Neutrophil (primary cell): ENCODE measurements at regions not wholly inside any gene's neighbourhood (a gene's known extent, or its start where the extent isn't known, plus 50 kb on each side); places are given as distances from the start of the nearest gene placed in this dataset.

Experiments
- H3K27ac ChIP-seq: fragments of 200-600 bp; sonication (generic); 2 replicates; pipeline ENCODE4 v1.5.1; 2016; ENCODE audit warnings: mild to moderate bottlenecking, moderate library complexity
- H3K27me3 ChIP-seq: fragments of 200-600 bp; sonication (generic); 2 replicates; pipeline ENCODE4 v1.6.0; 2016; ENCODE audit warnings: mild to moderate bottlenecking
- H3K36me3 ChIP-seq: fragments of 200-600 bp; sonication (generic); 2 replicates; pipeline ENCODE4 v1.5.1; 2017
- H3K4me1 ChIP-seq, 2 experiments: fragments of 200-600 bp in 1 of 2; sonication (generic) in 1 of 2; 1 replicate in 1 of 2; 2 replicates in 1 of 2; pipeline versions ENCODE4 v1.5.1 to v1.6.1; 2013 to 2016; ENCODE audit warnings: low read depth in 1 of 2, low read length in 1 of 2, mild to moderate bottlenecking in 1 of 2, moderate library complexity in 1 of 2; ENCODE audit not compliant: control insufficient read depth in 1 of 2, insufficient read depth in 1 of 2
- H3K4me3 ChIP-seq, 2 experiments: fragments of 200-600 bp in 1 of 2; sonication (generic) in 1 of 2; 1 replicate in 1 of 2; 2 replicates in 1 of 2; pipeline ENCODE4 v1.5.1; 2013 to 2016; ENCODE audit warnings: low read depth in 1 of 2, low read length in 1 of 2, mild to moderate bottlenecking in 1 of 2, moderate library complexity in 1 of 2
- H3K9me3 ChIP-seq: fragments of 200-600 bp; sonication (generic); 2 replicates; pipeline ENCODE4 v1.5.1; 2016
- CTCF ChIP-seq: fragments of 200-600 bp; sonication (generic); IDR thresholded peaks from 2 replicates; pipeline ENCODE4 v1.5.1; 2016; ENCODE audit warnings: antibody characterized with exemption

GRCh38 chr5:166200532-166200931, 2090.9 kb upstream of the WWC1 start:
- H3K4me1 ChIP-seq, result no peaks in the 10 kb centered on the region

DNA sequence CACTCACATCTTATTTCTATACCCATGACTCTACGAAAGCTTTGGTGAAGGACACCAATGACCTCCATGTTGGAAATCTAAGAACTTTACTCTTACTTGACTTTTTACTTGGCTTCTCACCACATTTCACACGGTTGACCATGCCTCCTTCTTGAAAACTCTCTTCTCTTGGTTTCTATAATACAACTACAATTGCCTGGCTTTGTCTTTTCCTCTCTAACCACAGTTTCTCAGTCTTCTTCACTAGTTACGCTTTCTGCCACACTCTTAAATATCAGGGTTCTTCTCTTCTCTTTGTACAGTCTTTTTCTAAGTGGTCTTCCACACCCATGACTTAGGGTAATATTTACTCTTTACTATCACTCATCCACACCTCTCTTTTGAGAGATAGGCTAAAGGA, 2079.8 kb upstream of the WWC1 start:
- Histone ChIP-seq H3K27me3 (no peaks in the 10 kb centered on the region), H3K36me3 (no peaks in the 10 kb centered on the region), H3K4me3 (no peak overlapping the region), H3K27ac (no peak overlapping the region), H3K4me1 (no peaks in the 10 kb centered on the region), H3K9me3 (no peaks in the 10 kb centered on the region)
- TF ChIP-seq CTCF, result no peak

More at GRCh38 chr5:166200532-166200931, 2090.9 kb upstream of the WWC1 start:
- H3K27ac ChIP-seq, result no peak overlapping the region
- no peaks in the 10 kb centered on the region for H3K9me3 ChIP-seq
- H3K27me3 ChIP-seq, result no peaks in the 10 kb centered on the region
- TF ChIP-seq CTCF, result no peak
- H3K4me3 ChIP-seq, result no peak overlapping the region
- H3K36me3 ChIP-seq, result no peaks in the 10 kb centered on the region

DNA sequence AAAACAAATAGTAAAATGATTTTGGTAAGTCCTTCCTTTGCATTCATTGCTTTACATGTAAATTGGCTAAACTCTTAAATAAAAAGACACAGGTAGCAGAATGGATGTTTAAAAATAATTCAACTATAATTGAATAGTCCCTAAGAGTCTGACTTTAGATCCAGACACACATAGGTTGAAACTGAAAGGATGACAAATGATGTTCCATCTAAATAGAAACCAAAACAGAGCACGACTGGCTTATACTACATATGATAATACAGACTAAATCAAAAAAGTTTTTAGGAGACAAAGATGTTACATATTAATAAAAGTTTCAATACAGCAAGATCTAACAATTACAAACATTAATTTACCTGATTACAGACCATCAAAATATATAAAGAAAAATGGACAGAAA, 2055.1 kb upstream of the WWC1 start:
- H3K4me1 ChIP-seq, result no peaks in the 10 kb centered on the region
- H3K4me3 ChIP-seq, result no peak overlapping the region
- no peaks in the 10 kb centered on the region for H3K9me3 ChIP-seq
- no peaks in the 10 kb centered on the region for H3K36me3 ChIP-seq
- no peak for TF ChIP-seq CTCF
- no peaks in the 10 kb centered on the region for H3K27me3 ChIP-seq
- no peak overlapping the region for H3K27ac ChIP-seq

DNA sequence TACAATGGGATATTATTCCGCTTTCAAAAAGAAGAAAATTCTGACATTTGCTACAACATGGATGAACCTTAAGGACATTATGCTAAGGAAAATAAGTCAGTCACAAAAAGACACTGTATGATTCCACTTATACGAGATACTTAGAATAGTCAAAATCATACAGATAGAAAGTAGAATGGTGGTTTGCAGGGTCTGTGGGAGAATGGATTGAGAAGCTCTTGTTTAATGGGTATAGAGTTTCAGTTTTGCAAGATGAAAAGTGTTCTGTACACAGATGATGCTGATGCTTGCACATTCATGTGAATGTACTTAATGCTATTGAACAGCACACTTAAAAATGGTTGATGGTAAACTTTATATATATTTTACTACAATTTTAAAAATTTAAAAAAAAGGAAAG, 2050.7 kb upstream of the WWC1 start:
- no peak for TF ChIP-seq CTCF
- Histone ChIP-seq H3K4me3 (no peak overlapping the region), H3K4me1 (no peaks in the 10 kb centered on the region), H3K27me3 (no peaks in the 10 kb centered on the region), H3K36me3 (no peaks in the 10 kb centered on the region), H3K9me3 (no peaks in the 10 kb centered on the region), H3K27ac (no peak overlapping the region)

GRCh38 chr5:166245556-166245955, 2045.9 kb upstream of the WWC1 start:
- Histone ChIP-seq H3K27ac (no peak overlapping the region), H3K27me3 (no peaks in the 10 kb centered on the region), H3K4me3 (no peak overlapping the region), H3K9me3 (no peaks in the 10 kb centered on the region), H3K4me1 (no peaks in the 10 kb centered on the region), H3K36me3 (no peaks in the 10 kb centered on the region)
- TF ChIP-seq CTCF, result no peak

GRCh38 chr5:166251786-166252185, 2039.7 kb upstream of the WWC1 start:
- TF ChIP-seq CTCF, result no peak
- H3K27ac ChIP-seq, result no peak overlapping the region
- H3K27me3 ChIP-seq, result no peaks in the 10 kb centered on the region
- no peaks in the 10 kb centered on the region for H3K36me3 ChIP-seq
- no peak overlapping the region for H3K4me3 ChIP-seq
- H3K4me1 ChIP-seq, result no peaks in the 10 kb centered on the region
- no peaks in the 10 kb centered on the region for H3K9me3 ChIP-seq
